Limb (tissue), 2 donors: ENCODE measurements at regions not wholly inside any gene's neighbourhood (a gene's known extent, or its start where the extent isn't known, plus 50 kb on each side); places are given as distances from the start of the nearest gene placed in this dataset.

ENCODE experiments used
- DNase-seq, 2 donors: peaks; one replicate each; pipeline ENCODE4 v3.0.0-alpha.2; 2016; ENCODE audit errors: extremely low spot score in 2 of 2

DNA sequence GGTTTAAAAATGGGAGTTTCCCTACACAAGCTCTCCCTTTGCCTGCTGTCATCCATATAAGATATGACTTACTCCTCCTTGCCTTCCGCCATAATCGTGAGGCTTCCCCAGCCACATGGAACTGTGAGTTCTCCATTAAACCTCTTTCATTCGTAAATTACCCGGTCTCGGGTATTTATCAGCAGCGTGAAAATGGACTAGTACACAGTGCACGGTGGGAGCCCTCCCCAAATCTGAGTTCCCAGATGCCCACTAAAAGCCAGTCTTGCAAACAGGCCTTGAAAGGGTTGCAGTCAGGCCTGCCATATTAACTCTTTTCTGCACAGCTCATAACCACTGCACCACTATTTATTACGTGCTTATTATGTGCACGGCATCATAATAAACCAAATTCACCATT lies 400.9 kb downstream of the PRDM2 start:
- DNase-seq: no peak

DNA sequence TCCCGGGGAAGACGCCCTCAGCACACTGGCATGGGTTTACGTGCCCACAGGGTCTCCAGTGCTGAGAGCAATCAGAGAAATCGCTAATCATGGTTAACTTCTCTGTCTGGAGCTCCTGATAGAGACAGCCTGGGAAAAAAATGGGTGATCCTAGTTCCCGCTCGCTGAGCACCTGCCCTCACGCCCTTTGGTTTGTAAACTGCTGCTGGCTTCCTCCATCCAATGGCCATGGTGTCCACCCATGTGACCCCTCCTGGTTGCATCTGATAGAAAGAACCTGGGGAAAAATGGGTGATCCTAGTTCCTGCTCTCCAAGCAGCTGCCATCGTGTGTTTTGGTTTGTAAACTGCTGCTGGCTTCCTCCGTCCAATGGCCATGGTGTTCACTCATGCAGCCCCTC lies 402.2 kb downstream of the PRDM2 start:
- DNase-seq: no peak

GRCh38 chr1:14103878-14104430 lies 404.0 kb downstream of the PRDM2 start:
- peak in 1 of 2 donors; percentile 11 for DNase-seq

DNA sequence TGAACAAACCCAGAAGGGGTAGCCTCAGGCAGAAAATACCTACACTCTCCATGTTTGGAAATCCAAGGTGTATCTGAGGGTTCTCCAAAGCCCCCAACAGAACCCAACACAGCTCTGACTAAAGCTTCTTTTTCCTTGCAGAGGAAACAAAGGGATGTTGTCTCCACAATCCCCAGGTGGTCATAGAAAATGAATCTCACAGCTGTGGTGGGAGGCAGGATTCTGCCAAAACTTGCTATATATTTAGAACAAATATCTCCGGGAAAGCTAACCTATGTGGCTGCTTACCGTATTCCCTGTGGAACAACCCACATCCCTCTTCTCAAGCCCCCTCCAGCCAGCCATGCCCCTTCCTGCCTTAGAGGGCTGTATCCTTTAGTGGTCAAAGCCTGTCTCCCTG lies 406.1 kb downstream of the PRDM2 start:
- peak in 1 of 2 donors; percentile 24 for DNase-seq

DNA sequence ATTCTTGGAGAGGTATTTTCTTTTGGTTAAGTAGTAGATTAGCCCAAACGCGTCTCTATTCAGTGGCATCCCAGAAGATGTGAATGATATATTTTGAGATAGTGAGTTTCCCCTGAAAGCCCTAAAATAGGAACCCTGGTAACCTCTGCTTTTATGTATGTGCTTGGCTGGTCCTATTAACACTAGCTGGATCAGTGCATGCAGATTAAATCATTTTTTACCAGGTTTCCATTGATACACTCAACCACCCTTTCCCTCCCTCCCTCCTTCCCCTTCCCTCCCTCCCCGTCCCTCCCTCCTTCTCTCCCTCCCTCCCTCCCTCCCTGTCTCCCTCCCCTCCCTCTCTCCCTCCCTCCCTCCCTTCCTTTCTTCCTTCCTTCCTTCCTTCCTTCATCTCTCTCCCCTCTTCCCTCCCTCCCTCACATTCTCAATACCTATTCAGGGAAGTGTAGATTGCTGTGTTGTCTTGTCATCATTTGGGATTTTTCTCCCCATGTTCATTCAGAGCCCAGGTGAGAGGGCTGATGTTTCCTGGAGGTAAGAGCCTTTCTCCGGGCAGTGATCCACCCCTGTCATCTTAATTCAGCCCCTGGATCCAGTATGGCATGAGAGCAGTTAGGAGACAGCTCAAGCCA lies 406.8 kb downstream of the PRDM2 start:
- DNase-seq: no peak

- DNase-seq: peak in 1 of 2 donors; percentile 21
Observed at GRCh38 chr1:14108356-14109275, 408.6 kb downstream of the PRDM2 start.

GRCh38 chr1:14109276-14109635 lies 409.3 kb downstream of the PRDM2 start:
- no peak for DNase-seq

- peak in 1 of 2 donors; percentile 4 for DNase-seq
Observed at GRCh38 chr1:14110040-14110439, 410.1 kb downstream of the PRDM2 start.

GRCh38 chr1:14111121-14111520 lies 411.1 kb downstream of the PRDM2 start:
- no peak for DNase-seq

- no peak for DNase-seq
Observed at GRCh38 chr1:14112613-14113012, 412.6 kb downstream of the PRDM2 start.

- no peak for DNase-seq
Observed at GRCh38 chr1:14113271-14113670, 413.3 kb downstream of the PRDM2 start.

DNA sequence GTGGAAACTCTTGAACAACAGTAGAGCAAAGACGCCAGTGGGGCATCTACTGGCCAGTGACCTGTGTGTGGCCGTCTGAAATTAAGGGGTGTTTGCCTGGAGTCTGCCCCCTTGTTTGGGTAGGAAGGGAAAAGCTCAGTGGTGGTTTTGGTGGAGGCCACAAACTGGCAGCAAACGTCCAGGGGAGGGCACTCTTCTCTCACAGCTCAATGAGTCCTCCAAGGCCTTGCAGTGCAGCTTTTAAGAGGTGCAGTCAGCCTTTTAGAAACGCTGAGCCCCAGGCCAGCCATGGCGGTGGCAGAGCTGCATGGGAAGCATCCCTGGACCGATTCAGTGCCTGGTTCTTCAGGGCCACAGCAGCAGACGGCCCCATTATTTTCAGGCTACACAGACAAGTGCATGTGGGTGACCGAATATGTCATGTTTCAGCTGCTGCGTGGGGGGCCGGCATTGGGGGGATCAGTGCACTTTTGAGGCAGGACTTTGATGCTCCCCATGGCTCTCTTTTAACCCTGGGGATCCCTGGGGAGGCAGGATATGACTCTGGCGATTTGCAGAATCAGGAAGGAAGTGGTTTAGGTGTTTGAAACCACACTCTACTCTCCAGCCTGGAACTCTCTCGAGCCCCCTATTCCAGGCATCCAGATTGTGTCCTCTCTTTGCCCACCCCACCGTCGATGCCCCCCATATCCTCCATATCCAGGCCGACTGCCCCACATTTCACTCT lies 414.0 kb downstream of the PRDM2 start:
- peak; percentile 55 to 75 for DNase-seq

GRCh38 chr1:14115976-14116375 lies 416.0 kb downstream of the PRDM2 start:
- no peak for DNase-seq

DNA sequence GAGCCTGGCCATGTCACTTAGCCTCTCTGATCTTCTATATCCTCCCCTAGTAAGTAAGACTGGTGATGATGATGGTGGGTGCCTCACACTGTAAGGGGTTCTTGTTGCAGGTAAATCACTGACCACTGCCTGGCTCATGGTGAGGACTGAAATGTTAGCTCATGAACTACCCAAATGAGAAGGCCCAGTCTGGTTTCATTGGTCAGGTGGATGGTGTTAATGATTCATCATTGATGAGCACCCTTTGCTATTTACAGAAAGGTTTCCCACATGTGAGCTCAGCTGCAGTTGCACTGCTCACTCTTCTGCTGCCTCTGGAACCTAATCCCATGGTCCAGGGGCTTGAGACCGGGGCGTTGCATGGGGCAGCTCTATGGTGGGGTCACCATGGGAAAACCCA lies 417.7 kb downstream of the PRDM2 start:
- DNase-seq: no peak

GRCh38 chr1:14118691-14119485 lies 418.9 kb downstream of the PRDM2 start:
- DNase-seq: no peak

DNA sequence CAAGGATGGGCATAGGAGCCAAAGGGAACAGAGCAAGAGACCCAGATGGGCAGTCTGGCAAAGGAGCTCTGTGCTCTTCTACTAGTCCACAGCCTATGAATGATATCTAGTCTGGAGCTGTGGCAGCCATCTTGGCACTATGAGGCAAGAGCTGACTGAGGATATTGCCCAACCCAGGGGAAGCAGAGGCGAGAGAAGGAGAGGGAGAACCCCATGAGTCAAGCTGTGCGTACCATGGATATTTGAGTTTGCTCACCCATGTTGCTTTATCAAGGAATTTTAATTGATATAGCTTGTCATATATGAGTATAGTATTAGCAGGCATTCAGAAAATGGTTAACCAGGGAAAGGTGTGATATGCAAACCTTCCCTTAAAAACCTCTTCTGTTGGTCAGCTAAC lies 420.9 kb downstream of the PRDM2 start:
- no peak for DNase-seq

GRCh38 chr1:14128096-14128495 lies 428.1 kb downstream of the PRDM2 start:
- DNase-seq: no peak

DNA sequence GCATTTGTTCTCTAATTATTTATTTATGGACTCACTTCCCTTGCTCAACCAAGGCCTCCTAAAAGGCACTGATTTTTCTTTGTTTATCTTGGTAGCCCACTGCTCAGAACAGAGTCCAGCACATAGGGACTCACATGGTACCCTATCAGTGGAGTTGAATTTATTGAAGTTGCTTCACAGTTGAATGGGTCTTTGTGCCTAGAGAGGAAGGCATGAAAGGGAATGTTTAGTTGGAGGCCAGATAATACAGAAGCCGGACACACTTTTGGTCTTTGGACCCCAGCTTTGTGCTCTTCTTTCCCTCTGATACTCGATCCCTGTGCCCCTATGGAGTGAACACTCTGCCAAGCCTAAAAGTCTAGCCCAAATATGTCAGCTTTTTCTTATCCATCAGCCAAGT lies 429.0 kb downstream of the PRDM2 start:
- DNase-seq: no peak

GRCh38 chr1:14135070-14135469 lies 435.1 kb downstream of the PRDM2 start:
- no peak for DNase-seq

DNA sequence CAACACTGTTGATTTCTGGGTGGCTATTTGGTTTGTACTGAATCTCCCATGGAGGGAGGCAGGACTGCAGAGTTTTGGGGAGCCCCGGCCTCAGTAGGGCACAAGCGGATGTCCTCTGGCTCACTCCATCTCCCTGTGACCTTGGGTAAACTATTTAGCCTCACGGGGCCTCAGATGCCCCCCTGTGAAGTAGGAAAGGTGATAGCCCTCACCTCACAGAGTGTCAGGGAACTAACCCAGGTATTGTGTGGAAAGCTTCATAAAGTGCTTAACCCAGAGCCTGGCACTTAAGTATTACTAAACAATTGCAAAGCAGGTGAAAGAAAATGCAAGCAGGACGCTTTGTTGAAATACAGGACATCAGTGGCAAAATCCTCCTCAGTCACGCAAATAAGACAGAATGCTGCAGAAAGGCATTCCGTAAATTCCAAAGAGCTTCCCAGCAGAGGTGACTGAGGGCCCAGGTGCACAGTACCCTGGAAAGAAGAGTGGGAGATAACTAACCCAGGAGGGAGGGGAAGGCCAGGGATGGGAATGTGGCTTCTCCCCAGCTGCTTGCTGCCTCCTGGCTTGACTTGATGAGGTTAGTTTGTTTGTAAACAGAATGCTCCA lies 436.3 kb downstream of the PRDM2 start:
- DNase-seq: no peak

- DNase-seq: no peak
Observed at GRCh38 chr1:14136881-14137280, 436.9 kb downstream of the PRDM2 start.
